ENCODE measurements at regions not wholly inside any gene's neighbourhood (a gene's known extent, or its start where the extent isn't known, plus 50 kb on each side); places are given as distances from the start of the nearest gene placed in this dataset.

DNA sequence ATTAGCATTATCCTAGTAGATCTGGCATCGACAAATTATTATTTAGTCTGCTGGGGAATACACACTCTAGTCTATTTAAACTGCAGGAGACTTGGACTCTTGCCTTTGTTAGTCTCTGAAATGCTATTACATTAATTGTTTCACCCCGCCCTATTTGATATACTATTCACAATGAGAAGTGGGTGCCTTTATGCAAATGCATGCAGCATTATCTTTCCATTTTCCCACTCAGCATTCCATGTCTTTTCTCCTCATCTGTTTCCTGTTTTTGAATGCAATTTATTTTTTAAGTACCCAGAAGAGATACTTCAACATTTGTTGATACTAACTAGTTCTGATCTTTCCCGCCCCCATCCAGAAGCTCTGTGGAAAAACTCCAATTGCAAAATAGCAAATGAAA is 395.3 kb upstream of the NXPH2 start:
- TF ChIP-seq, protein P1, sequence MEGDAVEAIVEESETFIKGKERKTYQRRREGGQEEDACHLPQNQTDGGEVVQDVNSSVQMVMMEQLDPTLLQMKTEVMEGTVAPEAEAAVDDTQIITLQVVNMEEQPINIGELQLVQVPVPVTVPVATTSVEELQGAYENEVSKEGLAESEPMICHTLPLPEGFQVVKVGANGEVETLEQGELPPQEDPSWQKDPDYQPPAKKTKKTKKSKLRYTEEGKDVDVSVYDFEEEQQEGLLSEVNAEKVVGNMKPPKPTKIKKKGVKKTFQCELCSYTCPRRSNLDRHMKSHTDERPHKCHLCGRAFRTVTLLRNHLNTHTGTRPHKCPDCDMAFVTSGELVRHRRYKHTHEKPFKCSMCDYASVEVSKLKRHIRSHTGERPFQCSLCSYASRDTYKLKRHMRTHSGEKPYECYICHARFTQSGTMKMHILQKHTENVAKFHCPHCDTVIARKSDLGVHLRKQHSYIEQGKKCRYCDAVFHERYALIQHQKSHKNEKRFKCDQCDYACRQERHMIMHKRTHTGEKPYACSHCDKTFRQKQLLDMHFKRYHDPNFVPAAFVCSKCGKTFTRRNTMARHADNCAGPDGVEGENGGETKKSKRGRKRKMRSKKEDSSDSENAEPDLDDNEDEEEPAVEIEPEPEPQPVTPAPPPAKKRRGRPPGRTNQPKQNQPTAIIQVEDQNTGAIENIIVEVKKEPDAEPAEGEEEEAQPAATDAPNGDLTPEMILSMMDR (IDR thresholded peaks at IDR 0.05): no peak
- no peak for TF ChIP-seq POLR2A (IDR thresholded peaks at IDR 0.05)
- no peak for TF ChIP-seq POLR2AphosphoS5 (IDR thresholded peaks at IDR 0.05)
